ENCODE measurements at regions not wholly inside any gene's neighbourhood (a gene's known extent, or its start where the extent isn't known, plus 50 kb on each side); places are given as distances from the start of the nearest gene placed in this dataset.

GRCh38 chr1:203402629-203403337 lies 51.9 kb upstream of the FMOD start:
- H3K9me3 ChIP-seq (ENCODE audit: control insufficient read depth in 4 of 4, low read length in 3 of 4), result no peaks in the 10 kb centered on the region
- no peak overlapping the region for H3K4me3 ChIP-seq (ENCODE audit: low read depth in 1 of 3, low read length in 3 of 3)
- no peak overlapping the region for H3K9ac ChIP-seq (ENCODE audit: low read depth in 1 of 2, low read length in 2 of 2)
- no peak for TF ChIP-seq RXRA (IDR thresholded peaks at IDR 0.05)
- no peak for TF ChIP-seq REST (IDR thresholded peaks at IDR 0.05)
- no peak for TF ChIP-seq TAF1 (conservative IDR thresholded peaks at IDR 0.05)
- peak; percentile 56 for TF ChIP-seq NR2F2 (IDR thresholded peaks at IDR 0.05)
- peak; percentile 35 for TF ChIP-seq ATF3 (IDR thresholded peaks at IDR 0.05)
- TF ChIP-seq SP1 (IDR thresholded peaks at IDR 0.05), result peak; percentile 23
- TF ChIP-seq EGR1 (IDR thresholded peaks at IDR 0.05; ENCODE audit: low read depth in 2 of 2), result no peak
- H3K27ac ChIP-seq (ENCODE audit: low read depth in 1 of 2, low read length in 2 of 2), result peak overlapping the region; percentile 21 to 24
- no peaks in the 10 kb centered on the region for H3K36me3 ChIP-seq (ENCODE audit: control insufficient read depth in 4 of 4, insufficient read depth in 3 of 4, low read depth in 1 of 4, low read length in 3 of 4)
- no peak for DNase-seq (ENCODE audit: low spot score)
- H3K4me1 ChIP-seq (ENCODE audit: control insufficient read depth in 4 of 4, insufficient read depth in 4 of 4, low read length in 3 of 4), result no peaks in the 10 kb centered on the region
- no peaks in the 10 kb centered on the region for H3K27me3 ChIP-seq (ENCODE audit: control insufficient read depth in 4 of 4, insufficient read depth in 4 of 4, low read length in 3 of 4)
- WGBS, result 63% methylated on average over 6 of the region's 6 CpGs

- H3K4me1 ChIP-seq (ENCODE audit: control insufficient read depth in 4 of 4, insufficient read depth in 4 of 4, low read length in 3 of 4), result no peaks in the 10 kb centered on the region
- WGBS, result 77% methylated on average over 5 of the region's 5 CpGs
- TF ChIP-seq MAX (IDR thresholded peaks at IDR 0.05) (no peak), FOXA2 (IDR thresholded peaks at IDR 0.05) (no peak)
- H3K4me3 ChIP-seq (ENCODE audit: low read depth in 1 of 3, low read length in 3 of 3), result no peak overlapping the region
- H3K9ac ChIP-seq (ENCODE audit: low read depth in 1 of 2, low read length in 2 of 2), result no peak overlapping the region
- H3K36me3 ChIP-seq (ENCODE audit: control insufficient read depth in 4 of 4, insufficient read depth in 3 of 4, low read depth in 1 of 4, low read length in 3 of 4), result no peaks in the 10 kb centered on the region
- no peaks in the 10 kb centered on the region for H3K27me3 ChIP-seq (ENCODE audit: control insufficient read depth in 4 of 4, insufficient read depth in 4 of 4, low read length in 3 of 4)
- DNase-seq (ENCODE audit: low spot score), result no peak
- H3K27ac ChIP-seq (ENCODE audit: low read depth in 1 of 2, low read length in 2 of 2), result no peak overlapping the region
- no peaks in the 10 kb centered on the region for H3K9me3 ChIP-seq (ENCODE audit: control insufficient read depth in 4 of 4, low read length in 3 of 4)
These were observed 52.7 kb upstream of the FMOD start for GRCh38 chr1:203403586-203403985.

GRCh38 chr1:203404546-203404945 lies 53.6 kb upstream of the FMOD start:
- Histone ChIP-seq H3K4me3 (ENCODE audit: low read depth in 1 of 3, low read length in 3 of 3) (no peak overlapping the region), H3K9me3 (ENCODE audit: control insufficient read depth in 4 of 4, low read length in 3 of 4) (no peaks in the 10 kb centered on the region), H3K9ac (ENCODE audit: low read depth in 1 of 2, low read length in 2 of 2) (no peak overlapping the region), H3K36me3 (ENCODE audit: control insufficient read depth in 4 of 4, insufficient read depth in 3 of 4, low read depth in 1 of 4, low read length in 3 of 4) (no peaks in the 10 kb centered on the region), H3K27me3 (ENCODE audit: control insufficient read depth in 4 of 4, insufficient read depth in 4 of 4, low read length in 3 of 4) (no peaks in the 10 kb centered on the region), H3K27ac (ENCODE audit: low read depth in 1 of 2, low read length in 2 of 2) (no peak overlapping the region), H3K4me1 (ENCODE audit: control insufficient read depth in 4 of 4, insufficient read depth in 4 of 4, low read length in 3 of 4) (no peaks in the 10 kb centered on the region)
- WGBS, result 82% methylated on average over 3 of the region's 3 CpGs
- TF ChIP-seq EGR1 (IDR thresholded peaks at IDR 0.05; ENCODE audit: low read depth in 2 of 2) (no peak), RAD21 (IDR thresholded peaks at IDR 0.05) (no peak), REST (IDR thresholded peaks at IDR 0.05) (no peak), JUND (IDR thresholded peaks at IDR 0.05) (no peak), FOXA1 (IDR thresholded peaks at IDR 0.05) (no peak), RXRA (IDR thresholded peaks at IDR 0.05) (no peak), FOXA2 (IDR thresholded peaks at IDR 0.05) (no peak), MAX (IDR thresholded peaks at IDR 0.05) (no peak), NR2F2 (IDR thresholded peaks at IDR 0.05) (no peak), HNF4A (conservative IDR thresholded peaks at IDR 0.05) (no peak), GABPA (IDR thresholded peaks at IDR 0.05 in 1 of 2, conservative IDR thresholded peaks at IDR 0.05 in 1 of 2) (no peak), YY1 (IDR thresholded peaks at IDR 0.05) (no peak), SP1 (IDR thresholded peaks at IDR 0.05) (no peak)
- DNase-seq (ENCODE audit: low spot score), result no peak

Measured in liver (tissue), 7 donors.